A673 (cell line): ENCODE measurements at regions not wholly inside any gene's neighbourhood (a gene's known extent, or its start where the extent isn't known, plus 50 kb on each side); places are given as distances from the start of the nearest gene placed in this dataset.

Experiments
- EZH2 ChIP-seq: fragments of 200-600 bp; sonication (generic); IDR thresholded peaks from 2 replicates; pipeline ENCODE4 v1.6.1; 2017; ENCODE audit warnings: borderline replicate concordance, low read depth, mild to moderate bottlenecking, mixed read lengths, antibody characterized with exemption, low read length; ENCODE audit not compliant: poor library complexity, severe bottlenecking
- TF ChIP-seq, protein P1 (sequence below): fragments of 300-800, 200-600 bp; sonication (generic); conservative IDR thresholded peaks from 2 replicates; pipeline ENCODE4 v1.5.1; 2017; ENCODE audit warnings: low read depth, mild to moderate bottlenecking, antibody characterized with exemption, low read length, moderate library complexity, mixed read lengths

DNA sequence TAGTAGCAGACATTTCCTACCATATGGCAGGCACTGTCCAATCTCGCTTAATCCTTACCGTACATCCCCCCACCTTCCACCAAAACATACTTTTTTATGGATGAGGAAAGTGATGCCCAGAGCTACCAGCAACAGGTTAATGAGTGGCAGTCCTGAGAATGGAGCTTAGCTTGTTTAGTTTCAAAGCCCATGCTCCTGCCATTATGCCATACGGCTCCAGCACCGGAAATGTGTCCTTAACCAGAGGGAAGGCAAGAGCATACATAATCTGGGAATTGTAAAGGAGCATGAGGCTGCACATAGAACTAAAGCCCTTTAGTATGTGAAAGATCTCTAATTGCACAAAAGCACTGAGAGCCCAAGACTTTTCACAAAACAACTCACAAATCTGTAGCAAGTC, 155.9 kb upstream of the PHYHIPL start:
- TF ChIP-seq, protein P1, sequence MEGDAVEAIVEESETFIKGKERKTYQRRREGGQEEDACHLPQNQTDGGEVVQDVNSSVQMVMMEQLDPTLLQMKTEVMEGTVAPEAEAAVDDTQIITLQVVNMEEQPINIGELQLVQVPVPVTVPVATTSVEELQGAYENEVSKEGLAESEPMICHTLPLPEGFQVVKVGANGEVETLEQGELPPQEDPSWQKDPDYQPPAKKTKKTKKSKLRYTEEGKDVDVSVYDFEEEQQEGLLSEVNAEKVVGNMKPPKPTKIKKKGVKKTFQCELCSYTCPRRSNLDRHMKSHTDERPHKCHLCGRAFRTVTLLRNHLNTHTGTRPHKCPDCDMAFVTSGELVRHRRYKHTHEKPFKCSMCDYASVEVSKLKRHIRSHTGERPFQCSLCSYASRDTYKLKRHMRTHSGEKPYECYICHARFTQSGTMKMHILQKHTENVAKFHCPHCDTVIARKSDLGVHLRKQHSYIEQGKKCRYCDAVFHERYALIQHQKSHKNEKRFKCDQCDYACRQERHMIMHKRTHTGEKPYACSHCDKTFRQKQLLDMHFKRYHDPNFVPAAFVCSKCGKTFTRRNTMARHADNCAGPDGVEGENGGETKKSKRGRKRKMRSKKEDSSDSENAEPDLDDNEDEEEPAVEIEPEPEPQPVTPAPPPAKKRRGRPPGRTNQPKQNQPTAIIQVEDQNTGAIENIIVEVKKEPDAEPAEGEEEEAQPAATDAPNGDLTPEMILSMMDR = no peak
- no peak for TF ChIP-seq EZH2
